Tibial artery (tissue), 4 donors: ENCODE measurements at regions not wholly inside any gene's neighbourhood (a gene's known extent, or its start where the extent isn't known, plus 50 kb on each side); places are given as distances from the start of the nearest gene placed in this dataset.

Source experiments
- DNase-seq, 2 donors: peaks; one replicate each; pipeline ENCODE4 v3.0.0-alpha.2; 2019
- H3K27ac ChIP-seq, 2 donors: fragments of 200-600 bp; sonication (generic) in 1 of 2; 1 replicate in 1 of 2; 2 replicates in 1 of 2; pipeline ENCODE4 v1.5.1; 2018 to 2019; ENCODE audit warnings: mild to moderate bottlenecking in 1 of 2
- H3K27me3 ChIP-seq, 2 donors: fragments of 200-600 bp; sonication (generic) in 1 of 2; one replicate each; pipeline versions ENCODE4 v1.5.1 to v1.6.0; 2016 to 2019
- H3K36me3 ChIP-seq, 3 donors: fragments of 200-600 bp; sonication (generic) in 2 of 3; one replicate each; pipeline ENCODE4 v1.5.1; 2016 to 2019; ENCODE audit warnings: mild to moderate bottlenecking in 2 of 3
- H3K4me1 ChIP-seq, 4 donors: fragments of 200-600 bp; sonication (generic) in 2 of 4; 1 replicate in 3 of 4; 2 replicates in 1 of 4; pipeline ENCODE4 v1.5.1; 2016 to 2019
- H3K4me3 ChIP-seq, 2 donors: fragments of 200-600 bp; sonication (generic) in 1 of 2; 1 replicate in 1 of 2; 2 replicates in 1 of 2; pipeline ENCODE4 v1.5.1; 2018 to 2019; ENCODE audit warnings: mild to moderate bottlenecking in 2 of 2
- H3K9me3 ChIP-seq, 3 donors: fragments of 200-600 bp; sonication (generic) in 1 of 3; one replicate each; pipeline ENCODE4 v1.5.1; 2016 to 2019
- CTCF ChIP-seq, 2 experiments: fragments of 200-600 bp in 1 of 2; fragments of 450-650 bp in 1 of 2; IDR thresholded peaks; one replicate each; pipeline ENCODE4 v1.5.1; 2017 to 2019; ENCODE audit warnings: antibody characterized with exemption in 2 of 2, mild to moderate bottlenecking in 1 of 2, moderate library complexity in 1 of 2
- intact Hi-C: fragments of 100-400 bp; cut with DNase I; formaldehyde crosslinking; loops from one replicate; pipeline ENCODE4 v1.15.0; 2023; ENCODE audit warnings: low total_unique reads

DNA sequence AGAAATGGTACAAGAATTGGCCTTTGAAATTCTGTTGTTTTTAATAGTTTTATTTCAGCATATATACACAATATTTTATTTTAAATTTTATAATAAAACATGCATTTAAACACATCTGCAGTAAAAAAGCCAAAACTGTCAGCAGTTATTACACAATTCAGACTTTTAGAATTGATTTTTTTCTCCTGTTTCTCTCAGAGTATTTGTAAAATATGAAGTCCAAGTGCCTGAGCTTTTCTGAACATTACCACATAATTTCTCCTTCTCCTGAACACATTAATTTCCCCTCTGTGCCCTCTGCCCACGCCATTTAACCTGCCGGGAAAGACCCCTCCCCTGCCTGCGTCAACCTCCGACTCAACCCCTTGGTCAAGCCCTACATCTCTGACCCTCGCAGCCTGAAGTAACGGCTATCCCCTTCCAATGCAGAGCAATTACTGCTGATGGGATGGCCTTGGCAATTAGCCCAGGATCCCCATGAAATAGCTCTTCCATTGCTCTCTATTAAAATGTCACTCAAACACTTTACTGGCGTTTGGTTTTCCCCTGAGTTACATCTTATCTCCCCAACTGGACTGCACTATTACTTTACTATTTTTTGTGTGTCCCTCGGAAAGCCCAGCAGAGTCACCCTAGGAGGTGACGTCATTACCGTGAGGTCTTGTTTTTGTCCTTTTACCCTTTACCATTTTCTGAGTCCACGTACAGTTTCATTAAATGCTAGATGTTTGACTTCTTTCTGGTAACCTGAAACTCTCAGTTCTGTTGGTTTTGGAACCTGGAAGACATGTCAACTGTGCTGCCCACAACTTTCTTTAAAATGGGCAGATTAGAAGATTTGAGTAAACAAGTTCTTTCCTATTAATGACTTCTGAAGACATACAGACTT, 146.7 kb upstream of the TAB2 start:
- peak in 1 of 2 donors; percentile 34 for DNase-seq

GRCh38 chr6:149173222-149173621, 144.3 kb upstream of the TAB2 start:
- Histone ChIP-seq H3K9me3 (no peaks in the 10 kb centered on the region), H3K4me1 (no peaks in the 10 kb centered on the region), H3K27ac (no peak overlapping the region), H3K4me3 (no peak overlapping the region), H3K27me3 (no peaks in the 10 kb centered on the region), H3K36me3 (no peaks in the 10 kb centered on the region)
- no peak for DNase-seq
- no peak for TF ChIP-seq CTCF (IDR thresholded peaks at IDR 0.05)
- intact Hi-C loops, result no loop called here

More for the DNA sequence above, 146.7 kb upstream of the TAB2 start:
- intact Hi-C loops, result no loop called here
- TF ChIP-seq CTCF (IDR thresholded peaks at IDR 0.05), result no peak
- Histone ChIP-seq H3K27me3 (peaks cover 0 to 7% of the 10 kb centered on the region in 2 donors), H3K4me1 (no peaks in the 10 kb centered on the region), H3K27ac (no peak overlapping the region), H3K9me3 (no peaks in the 10 kb centered on the region), H3K36me3 (no peaks in the 10 kb centered on the region), H3K4me3 (no peak overlapping the region)

DNA sequence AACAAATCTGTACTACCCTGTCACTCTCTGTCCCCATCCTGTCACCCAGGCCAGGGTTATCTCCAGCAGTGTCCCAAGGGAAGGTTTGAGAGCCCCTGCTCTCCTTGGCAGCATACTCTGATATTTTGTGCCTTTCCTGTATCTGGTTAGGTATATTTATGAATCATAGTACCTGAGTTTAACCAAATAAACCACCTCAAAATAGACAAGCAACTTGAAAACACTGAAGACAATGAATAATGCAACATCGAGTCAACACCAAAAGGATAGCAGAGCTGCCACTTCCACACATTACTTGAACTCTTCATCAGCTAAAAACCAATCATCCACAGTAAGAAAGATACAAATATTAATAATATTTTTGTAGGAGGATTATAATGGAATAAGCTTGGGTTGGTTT, 142.6 kb upstream of the TAB2 start:
- Histone ChIP-seq H3K27me3 (no peaks in the 10 kb centered on the region), H3K36me3 (no peaks in the 10 kb centered on the region), H3K27ac (no peak overlapping the region), H3K9me3 (no peaks in the 10 kb centered on the region), H3K4me1 (no peaks in the 10 kb centered on the region), H3K4me3 (no peak overlapping the region)
- intact Hi-C loops, result no loop called here
- TF ChIP-seq CTCF (IDR thresholded peaks at IDR 0.05), result no peak
- no peak for DNase-seq

- intact Hi-C loops, result no loop called here
- DNase-seq, result no peak
- no peak for TF ChIP-seq CTCF (IDR thresholded peaks at IDR 0.05)
- H3K27ac ChIP-seq, result no peak overlapping the region
- H3K4me3 ChIP-seq, result no peak overlapping the region
- H3K27me3 ChIP-seq, result no peaks in the 10 kb centered on the region
- H3K9me3 ChIP-seq, result no peaks in the 10 kb centered on the region
- H3K36me3 ChIP-seq, result no peaks in the 10 kb centered on the region
- no peaks in the 10 kb centered on the region for H3K4me1 ChIP-seq
Observed at GRCh38 chr6:149176971-149177667, 140.4 kb upstream of the TAB2 start.

- intact Hi-C loops, result no loop called here
- Histone ChIP-seq H3K36me3 (no peaks in the 10 kb centered on the region), H3K4me1 (no peaks in the 10 kb centered on the region), H3K27ac (no peak overlapping the region), H3K27me3 (no peaks in the 10 kb centered on the region), H3K4me3 (no peak overlapping the region), H3K9me3 (no peaks in the 10 kb centered on the region)
- no peak for TF ChIP-seq CTCF (IDR thresholded peaks at IDR 0.05)
- no peak for DNase-seq
Observed at GRCh38 chr6:149179431-149179830, 138.1 kb upstream of the TAB2 start.
